GM18502 (cell line): ENCODE measurements at regions not wholly inside any gene's neighbourhood (a gene's known extent, or its start where the extent isn't known, plus 50 kb on each side); places are given as distances from the start of the nearest gene placed in this dataset.
A peak's percentile ranks its signal among the peaks of the same experiment; 100 is the strongest.
"Not testable (repeated sequence)": the region's sequence is repeated elsewhere in the genome, so short reads cannot be mapped to it uniquely, and the experiment has no call there.

Experiments used
- ATAC-seq: cut with Tn5 transposase; IDR thresholded peaks from one replicate; pipeline ENCODE4 v1.9.1; 2021; ENCODE audit warnings: mild to moderate bottlenecking; ENCODE audit not compliant: unreplicated experiment, poor library complexity

- no peak for ATAC-seq
These were observed 964.4 kb downstream of the RPA4 start for GRCh38 chrX:97847885-97848679.

- ATAC-seq, result no peak
These were observed 966.2 kb downstream of the RPA4 start for GRCh38 chrX:97849951-97850350.

GRCh38 chrX:97850911-97851310, 967.2 kb downstream of the RPA4 start:
- no peak for ATAC-seq

- no peak for ATAC-seq
These were observed 970.4 kb downstream of the RPA4 start for GRCh38 chrX:97854086-97854485.

GRCh38 chrX:97858592-97858991, 974.9 kb downstream of the RPA4 start:
- ATAC-seq, result no peak

- no peak for ATAC-seq
These were observed 976.5 kb downstream of the RPA4 start for GRCh38 chrX:97860226-97860625.

GRCh38 chrX:97863261-97863660, 979.6 kb downstream of the RPA4 start:
- ATAC-seq, result no peak

- no peak for ATAC-seq
These were observed 983.6 kb downstream of the RPA4 start for GRCh38 chrX:97867266-97867665.

- no peak for ATAC-seq
These were observed 993.1 kb downstream of the RPA4 start for GRCh38 chrX:97876697-97877407.

- no peak for ATAC-seq
These were observed 998.6 kb downstream of the RPA4 start for GRCh38 chrX:97882306-97882705.

- no peak for ATAC-seq
These were observed 1012.0 kb downstream of the RPA4 start for GRCh38 chrX:97895751-97896150.

GRCh38 chrX:97897998-97898397, 1014.3 kb downstream of the RPA4 start:
- no peak for ATAC-seq

GRCh38 chrX:97898798-97899197, 1015.1 kb downstream of the RPA4 start:
- ATAC-seq, result no peak

- no peak for ATAC-seq
These were observed 1024.1 kb downstream of the RPA4 start for GRCh38 chrX:97907791-97908190.

- peak; percentile 96 for ATAC-seq
These were observed 1025.5 kb downstream of the RPA4 start for GRCh38 chrX:97909245-97909644.

GRCh38 chrX:97915390-97915789, 1031.7 kb downstream of the RPA4 start:
- ATAC-seq, result not testable (repeated sequence)

- ATAC-seq, result not testable (repeated sequence)
These were observed 1037.5 kb downstream of the RPA4 start for GRCh38 chrX:97921223-97921622.

GRCh38 chrX:97931586-97931985, 1047.9 kb downstream of the RPA4 start:
- no peak for ATAC-seq

GRCh38 chrX:97936296-97936695, 1052.6 kb downstream of the RPA4 start:
- ATAC-seq, result no peak

- no peak for ATAC-seq
These were observed 1055.0 kb downstream of the RPA4 start for GRCh38 chrX:97938706-97939105.

GRCh38 chrX:97968376-97969163, 1084.9 kb downstream of the RPA4 start:
- no peak for ATAC-seq
